Heart right ventricle (tissue), 16 donors: ENCODE measurements at regions not wholly inside any gene's neighbourhood (a gene's known extent, or its start where the extent isn't known, plus 50 kb on each side); places are given as distances from the start of the nearest gene placed in this dataset.
A peak's percentile ranks its signal among the peaks of the same experiment; 100 is the strongest.

Experiments
- ATAC-seq, 8 donors: fragments of 200-7000 bp; cut with Tn5 transposase; one replicate each; pipeline ENCODE4 v1.9.1; 2020; ENCODE audit warnings: mild to moderate bottlenecking in 8 of 8, moderate library complexity in 8 of 8, moderate number of reproducible peaks in 1 of 8
- DNase-seq, 2 donors: peaks; one replicate each; pipeline ENCODE4 v3.0.0-alpha.2; 2020
- H3K27ac ChIP-seq, 10 donors: fragments of 200-600 bp; sonication (generic) in 2 of 10; one replicate each; pipeline versions ENCODE4 v1.5.0 to v1.8.0; 2020 to 2022; ENCODE audit warnings: mild to moderate bottlenecking in 3 of 10
- H3K27me3 ChIP-seq, 7 donors: fragments of 200-600 bp; one replicate each; pipeline ENCODE4 v1.8.0; 2021 to 2022; ENCODE audit warnings: mild to moderate bottlenecking in 2 of 7
- H3K36me3 ChIP-seq, 9 donors: fragments of 200-600 bp; sonication (generic) in 1 of 9; one replicate each; pipeline versions ENCODE4 v1.5.0 to v1.8.0; 2020 to 2022; ENCODE audit warnings: mild to moderate bottlenecking in 2 of 9
- H3K4me1 ChIP-seq, 9 donors: fragments of 200-600 bp; sonication (generic) in 1 of 9; one replicate each; pipeline versions ENCODE4 v1.5.0 to v1.8.0; 2020 to 2022; ENCODE audit warnings: mild to moderate bottlenecking in 4 of 9
- H3K4me3 ChIP-seq, 10 donors: fragments of 200-600 bp; sonication (generic) in 2 of 10; one replicate each; pipeline versions ENCODE4 v1.5.0 to v1.8.0; 2020 to 2022; ENCODE audit warnings: mild to moderate bottlenecking in 7 of 10, moderate library complexity in 2 of 10
- H3K9me3 ChIP-seq, 11 donors: fragments of 200-600 bp in 10 of 11; sonication (generic) in 2 of 11; one replicate each; pipeline versions ENCODE4 v1.5.0 to v1.8.0; 2013 to 2022; ENCODE audit warnings: mild to moderate bottlenecking in 2 of 11, control low read depth in 1 of 11, moderate library complexity in 1 of 11
- CTCF ChIP-seq, 9 donors: fragments of 200-600 bp; sonication (generic) in 2 of 9; IDR thresholded peaks; one replicate each; pipeline versions ENCODE4 v1.5.0 to v1.8.0; 2021 to 2022; ENCODE audit warnings: antibody characterized with exemption in 9 of 9, mild to moderate bottlenecking in 5 of 9, moderate library complexity in 1 of 9
- WGBS, 2 donors: extraction: QIAGEN DNeasy Blood & Tissue Kit; methylation state at CpG; one replicate each; pipeline ENCODE4 v1.1.7; 2013; ENCODE audit warnings: inconsistent platforms in 1 of 2; 5-methylcytosine and 5-hydroxymethylcytosine counted together
- intact Hi-C, 10 donors: fragments of 100-400 bp; cut with DNase I; formaldehyde crosslinking; loops; one replicate each; pipeline versions ENCODE4 v1.11.1 to v1.14.2; 2022
- donor health status: Arrhythmogenic right ventricular cardiomyopathy.
- donor health status: ischemic (EF 13 %, LVEDD 7.1; RV severe dilation, severe dysfunction).
- donor health status: healthy with polysubstance abuse.
- donor health status: DM: no; HTN: yes; CAD: no.
- donor health status: DM: no; HTN: no; CAD: no.
- donor health status: ischemic (EF 25% LVEDD 6.9; RV normal size, moderate dysfunction).
- donor health status: ischemic (EF 25% LVEDD 5.7; RV mildly dilated, moderate dysfunction).
- donor health status: healthy.
- donor health status: DM: yes; HTN: yes; CAD: no.
- donor health status: Ischemic cardiomyopathy.
- donor health status: ischemic (EF 35%, LVEDD 5.7; RV mildly dilated, moderate dysfunction).
- donor health status: nonischemic (EF 11% LVEDD 7.7; RV severe dilation, severe dysfunction).
- donor health status: DM: yes; HTN: yes; CAD: no.
- donor health status: PGD.
- donor health status: ischemic (EF 29% LVEDD 5.4; RV normal size, mild dysfunction).
- donor health status: nonischemic (EF 23%, LVEDD 6.1; RV moderate dilation, normal function).

- Histone ChIP-seq H3K27me3 (no peaks in the 10 kb centered on the region), H3K4me3 (no peak overlapping the region), H3K27ac (no peak overlapping the region), H3K9me3 (peaks cover 0 to 4% (median 0%) of the 10 kb centered on the region in 11 donors), H3K4me1 (no peaks in the 10 kb centered on the region), H3K36me3 (no peaks in the 10 kb centered on the region)
- TF ChIP-seq CTCF (IDR thresholded peaks at IDR 0.05) = no peak
- intact Hi-C loops = no loop called here
- 86 to 93% methylated on average over 2 of the region's 2 CpGs for WGBS, 2 donors
- ATAC-seq = no peak
- DNase-seq = no peak
Observed at GRCh38 chr3:103953796-103954195, 1412.9 kb upstream of the ALCAM start.

- H3K36me3 ChIP-seq = no peaks in the 10 kb centered on the region
- no peak overlapping the region for H3K27ac ChIP-seq
- no peak for ATAC-seq
- TF ChIP-seq CTCF (IDR thresholded peaks at IDR 0.05) = no peak
- no peaks in the 10 kb centered on the region for H3K27me3 ChIP-seq
- intact Hi-C loops = no loop called here
- H3K4me3 ChIP-seq = no peak overlapping the region
- no peak for DNase-seq
- peaks cover 0 to 11% (median 0%) of the 10 kb centered on the region in 11 donors for H3K9me3 ChIP-seq
- no peaks in the 10 kb centered on the region for H3K4me1 ChIP-seq
Observed at GRCh38 chr3:103960819-103961218, 1405.9 kb upstream of the ALCAM start.

- Histone ChIP-seq H3K27ac (no peak overlapping the region), H3K4me1 (no peaks in the 10 kb centered on the region), H3K4me3 (no peak overlapping the region), H3K27me3 (no peaks in the 10 kb centered on the region), H3K36me3 (no peaks in the 10 kb centered on the region), H3K9me3 (peaks cover 0 to 11% (median 0%) of the 10 kb centered on the region in 11 donors)
- 49 to 52% methylated on average over 2 of the region's 2 CpGs for WGBS, 2 donors
- ATAC-seq = no peak
- no peak for DNase-seq
- TF ChIP-seq CTCF (IDR thresholded peaks at IDR 0.05) = no peak
- intact Hi-C loops = no loop called here
Observed at GRCh38 chr3:103963599-103963998, 1403.1 kb upstream of the ALCAM start.

GRCh38 chr3:103965764-103966163 lies 1400.9 kb upstream of the ALCAM start:
- no peaks in the 10 kb centered on the region for H3K27me3 ChIP-seq
- intact Hi-C loops = no loop called here
- no peaks in the 10 kb centered on the region for H3K4me1 ChIP-seq
- no peak for DNase-seq
- H3K9me3 ChIP-seq = peaks cover 0 to 11% (median 0%) of the 10 kb centered on the region in 11 donors
- H3K4me3 ChIP-seq = no peak overlapping the region
- no peak for TF ChIP-seq CTCF (IDR thresholded peaks at IDR 0.05)
- H3K27ac ChIP-seq = no peak overlapping the region
- ATAC-seq = peak in 1 of 8 donors; percentile 30
- 85 to 86% methylated on average over 9 of the region's 9 CpGs for WGBS, 2 donors
- no peaks in the 10 kb centered on the region for H3K36me3 ChIP-seq

GRCh38 chr3:103966749-103967148 lies 1400.0 kb upstream of the ALCAM start:
- Histone ChIP-seq H3K27me3 (no peaks in the 10 kb centered on the region), H3K9me3 (peaks cover 0 to 11% (median 0%) of the 10 kb centered on the region in 11 donors), H3K36me3 (no peaks in the 10 kb centered on the region), H3K4me1 (no peaks in the 10 kb centered on the region), H3K4me3 (no peak overlapping the region), H3K27ac (no peak overlapping the region)
- no peak for TF ChIP-seq CTCF (IDR thresholded peaks at IDR 0.05)
- intact Hi-C loops = no loop called here
- 91 to 92% methylated on average over 3 of the region's 3 CpGs for WGBS, 2 donors
- no peak for ATAC-seq
- DNase-seq = no peak
